ENCODE measurements at regions not wholly inside any gene's neighbourhood (a gene's known extent, or its start where the extent isn't known, plus 50 kb on each side); places are given as distances from the start of the nearest gene placed in this dataset.

DNA sequence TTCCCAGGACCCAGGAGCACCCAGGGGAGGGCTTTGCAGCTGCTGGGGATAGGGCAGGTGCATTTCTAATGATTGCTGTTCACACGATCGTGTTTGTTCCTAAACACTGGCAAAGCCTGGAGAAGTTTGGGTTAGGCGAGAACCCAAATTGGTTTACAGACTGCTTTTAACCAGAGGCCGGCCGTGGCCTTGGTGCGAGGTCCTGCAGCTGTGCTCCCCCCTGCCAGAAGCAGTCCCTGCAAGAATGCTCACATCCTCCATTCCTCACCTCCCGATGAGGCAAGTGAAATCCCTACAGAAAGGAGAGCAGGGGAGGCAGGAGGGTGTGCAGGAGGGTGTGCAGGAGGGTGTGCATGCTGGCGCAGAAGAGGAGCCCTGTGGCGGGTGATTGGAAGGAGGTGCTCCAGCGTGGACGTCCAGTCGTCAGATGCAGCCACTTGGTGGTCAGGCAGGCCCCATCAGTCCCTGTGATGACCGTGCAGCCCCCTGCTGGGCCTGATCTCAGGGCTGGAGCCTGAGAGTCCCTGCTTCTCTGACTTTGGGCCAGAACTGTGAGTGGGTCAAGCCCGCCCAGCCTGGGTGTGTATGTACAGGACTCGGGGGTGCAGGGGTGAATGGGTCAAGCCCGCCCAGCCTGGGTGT is 55.7 kb upstream of the FRMD1 start:
- TF ChIP-seq, protein P1, sequence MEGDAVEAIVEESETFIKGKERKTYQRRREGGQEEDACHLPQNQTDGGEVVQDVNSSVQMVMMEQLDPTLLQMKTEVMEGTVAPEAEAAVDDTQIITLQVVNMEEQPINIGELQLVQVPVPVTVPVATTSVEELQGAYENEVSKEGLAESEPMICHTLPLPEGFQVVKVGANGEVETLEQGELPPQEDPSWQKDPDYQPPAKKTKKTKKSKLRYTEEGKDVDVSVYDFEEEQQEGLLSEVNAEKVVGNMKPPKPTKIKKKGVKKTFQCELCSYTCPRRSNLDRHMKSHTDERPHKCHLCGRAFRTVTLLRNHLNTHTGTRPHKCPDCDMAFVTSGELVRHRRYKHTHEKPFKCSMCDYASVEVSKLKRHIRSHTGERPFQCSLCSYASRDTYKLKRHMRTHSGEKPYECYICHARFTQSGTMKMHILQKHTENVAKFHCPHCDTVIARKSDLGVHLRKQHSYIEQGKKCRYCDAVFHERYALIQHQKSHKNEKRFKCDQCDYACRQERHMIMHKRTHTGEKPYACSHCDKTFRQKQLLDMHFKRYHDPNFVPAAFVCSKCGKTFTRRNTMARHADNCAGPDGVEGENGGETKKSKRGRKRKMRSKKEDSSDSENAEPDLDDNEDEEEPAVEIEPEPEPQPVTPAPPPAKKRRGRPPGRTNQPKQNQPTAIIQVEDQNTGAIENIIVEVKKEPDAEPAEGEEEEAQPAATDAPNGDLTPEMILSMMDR (IDR thresholded peaks at IDR 0.05): no peak
- TF ChIP-seq POLR2A (IDR thresholded peaks at IDR 0.05): no peak
- no peak for TF ChIP-seq EP300 (IDR thresholded peaks at IDR 0.05)
